H9 (cell line): ENCODE measurements at regions not wholly inside any gene's neighbourhood (a gene's known extent, or its start where the extent isn't known, plus 50 kb on each side); places are given as distances from the start of the nearest gene placed in this dataset.

Experiments
- DNase-seq: peaks from one replicate; pipeline ENCODE4 v3.0.0-alpha.2; 2017
- H2AFZ ChIP-seq: one replicate; pipeline ENCODE4 v1.6.1; 2013; ENCODE audit warnings: mild to moderate bottlenecking, low read length, control low read depth, moderate library complexity
- H2AK5ac ChIP-seq: 2 replicates; pipeline ENCODE4 v1.6.1; 2013; ENCODE audit warnings: low read length, control low read depth, mixed read lengths; ENCODE audit not compliant: insufficient read length
- H2BK120ac ChIP-seq: one replicate; pipeline ENCODE4 v1.6.1; 2013; ENCODE audit warnings: low read depth, mild to moderate bottlenecking, low read length, control low read depth, inconsistent platforms; ENCODE audit not compliant: poor library complexity, severe bottlenecking
- H2BK12ac ChIP-seq: 2 replicates; pipeline ENCODE4 v1.6.1; 2013; ENCODE audit warnings: low read length, control low read depth, mixed read lengths, low read depth; ENCODE audit not compliant: insufficient read length
- H2BK15ac ChIP-seq: 2 replicates; pipeline ENCODE4 v1.6.1; 2013; ENCODE audit warnings: low read depth, low read length, control low read depth
- H2BK20ac ChIP-seq: one replicate; pipeline ENCODE4 v1.6.1; 2013; ENCODE audit warnings: low read depth, mild to moderate bottlenecking, low read length, control low read depth, inconsistent platforms; ENCODE audit not compliant: poor library complexity, severe bottlenecking
- H2BK5ac ChIP-seq: 2 replicates; pipeline ENCODE4 v1.6.1; 2013; ENCODE audit warnings: low read length, control low read depth, mixed read lengths; ENCODE audit not compliant: insufficient read length
- H3K14ac ChIP-seq: 2 replicates; pipeline ENCODE4 v1.6.1; 2013; ENCODE audit warnings: low read length, control low read depth; ENCODE audit not compliant: insufficient read depth
- H3K18ac ChIP-seq: 2 replicates; pipeline ENCODE4 v1.6.1; 2013; ENCODE audit warnings: low read depth, mild to moderate bottlenecking, mixed read lengths, low read length, control low read depth; ENCODE audit not compliant: insufficient read length
- H3K23ac ChIP-seq: 2 replicates; pipeline ENCODE4 v1.6.1; 2013; ENCODE audit warnings: low read length, control low read depth, mixed read lengths, low read depth; ENCODE audit not compliant: insufficient read length
- H3K23me2 ChIP-seq: 2 replicates; pipeline ENCODE4 v1.6.1; 2013; ENCODE audit warnings: low read depth, mild to moderate bottlenecking, mixed read lengths, low read length, control low read depth; ENCODE audit not compliant: insufficient read length, poor library complexity, severe bottlenecking
- H3K27ac ChIP-seq: 2 replicates; pipeline ENCODE4 v1.5.1; 2013; ENCODE audit warnings: low read length, control low read depth, mixed read lengths, low read depth; ENCODE audit not compliant: insufficient read length
- H3K27me3 ChIP-seq: 2 replicates; pipeline ENCODE4 v1.6.1; 2013; ENCODE audit warnings: low read length, control low read depth, inconsistent platforms; ENCODE audit not compliant: insufficient read depth
- H3K4ac ChIP-seq: 2 replicates; pipeline ENCODE4 v1.6.1; 2013; ENCODE audit warnings: low read depth, mild to moderate bottlenecking, control low read depth, inconsistent platforms, low read length, moderate library complexity
- H3K4me1 ChIP-seq: 2 replicates; pipeline ENCODE4 v1.6.1; 2013; ENCODE audit warnings: low read length, control low read depth, inconsistent platforms; ENCODE audit not compliant: insufficient read depth
- H3K4me2 ChIP-seq: 2 replicates; pipeline ENCODE4 v1.6.1; 2013; ENCODE audit warnings: low read length, control low read depth, mixed read lengths; ENCODE audit not compliant: insufficient read length, insufficient read depth
- H3K56ac ChIP-seq: 2 replicates; pipeline ENCODE4 v1.6.1; 2013; ENCODE audit warnings: low read depth, mild to moderate bottlenecking, mixed read lengths, low read length, control low read depth; ENCODE audit not compliant: insufficient read length
- H3K79me1 ChIP-seq: 2 replicates; pipeline ENCODE4 v1.6.1; 2013; ENCODE audit warnings: low read depth, mild to moderate bottlenecking, moderate library complexity, low read length, control low read depth, inconsistent platforms; ENCODE audit not compliant: insufficient read depth, poor library complexity, severe bottlenecking
- H3K79me2 ChIP-seq: 2 replicates; pipeline ENCODE4 v1.6.1; 2013; ENCODE audit warnings: low read length, control low read depth, inconsistent platforms; ENCODE audit not compliant: insufficient read depth
- H3K9ac ChIP-seq: 2 replicates; pipeline ENCODE4 v1.6.1; 2013; ENCODE audit warnings: low read length, control low read depth, mixed read lengths; ENCODE audit not compliant: insufficient read length; ENCODE audit errors: extremely low read depth
- H3K9me3 ChIP-seq: one replicate; pipeline ENCODE4 v1.6.1; 2013; ENCODE audit warnings: low read depth, low read length, inconsistent platforms; ENCODE audit not compliant: control insufficient read depth
- H3T11ph ChIP-seq: one replicate; pipeline ENCODE4 v1.6.1; 2013; ENCODE audit warnings: mild to moderate bottlenecking, low read length, control low read depth, inconsistent platforms
- H4K20me1 ChIP-seq: one replicate; pipeline ENCODE4 v1.6.1; 2013; ENCODE audit not compliant: control insufficient read depth, insufficient read length, insufficient read depth
- H4K5ac ChIP-seq: 2 replicates; pipeline ENCODE4 v1.6.1; 2013; ENCODE audit warnings: low read depth, mild to moderate bottlenecking, mixed read lengths, low read length, control low read depth; ENCODE audit not compliant: insufficient read length
- H4K8ac ChIP-seq: replicated peaks from 2 replicates; pipeline ENCODE4 v1.6.1; 2013; ENCODE audit warnings: low read length, control low read depth, mixed read lengths, low read depth; ENCODE audit not compliant: insufficient read length
- H4K91ac ChIP-seq: 2 replicates; pipeline ENCODE4 v1.6.1; 2013; ENCODE audit warnings: low read depth, mild to moderate bottlenecking, moderate library complexity, mixed read lengths, low read length, control low read depth; ENCODE audit not compliant: insufficient read length
- H3K27ac Mint-ChIP-seq, 3 experiments: 2 replicates in 2 of 3; 3 replicates in 1 of 3; pipeline ENCODE4 v1.8.0; 2020 to 2021; ENCODE audit warnings: mixed read lengths in 3 of 3, mild to moderate bottlenecking in 1 of 3, moderate library complexity in 1 of 3
- H3K27me3 Mint-ChIP-seq: 2 replicates; pipeline ENCODE4 v1.8.0; 2021; ENCODE audit warnings: low read depth, mild to moderate bottlenecking, moderate library complexity, mixed read lengths
- H3K36me3 Mint-ChIP-seq, 3 experiments: 2 replicates in 2 of 3; 3 replicates in 1 of 3; pipeline ENCODE4 v1.8.0; 2020 to 2021; ENCODE audit warnings: low read depth in 3 of 3, mixed read lengths in 3 of 3; ENCODE audit not compliant: insufficient read depth in 1 of 3
- H3K4me1 Mint-ChIP-seq, 2 experiments: 2 replicates each; pipeline ENCODE4 v1.8.0; 2020; ENCODE audit warnings: mixed read lengths in 2 of 2
- H3K4me3 Mint-ChIP-seq, 2 experiments: 2 replicates in 1 of 2; 3 replicates in 1 of 2; pipeline ENCODE4 v1.8.0; 2020 to 2021; ENCODE audit warnings: mild to moderate bottlenecking in 2 of 2, mixed read lengths in 2 of 2, moderate library complexity in 1 of 2
- H3K9me3 Mint-ChIP-seq, 2 experiments: 2 replicates in 1 of 2; 3 replicates in 1 of 2; pipeline ENCODE4 v1.8.0; 2020; ENCODE audit warnings: mild to moderate bottlenecking in 2 of 2, mixed read lengths in 2 of 2, moderate library complexity in 1 of 2
- CTCF ChIP-seq: fragments of 200-600 bp; sonication (generic); conservative IDR thresholded peaks from 3 replicates; pipeline ENCODE4 v1.8.0; 2021; ENCODE audit warnings: antibody characterized with exemption, mild to moderate bottlenecking
- WGBS: extraction: QIAGEN DNeasy Blood & Tissue Kit; methylation state at CpG from one replicate; pipeline ENCODE4 v1.1.7; 2013; ENCODE audit warnings: missing lambda C conversion rate, low lambda C conversion rate, mixed read lengths; ENCODE audit not compliant: insufficient read length; ENCODE audit errors: extremely low coverage; 5-methylcytosine and 5-hydroxymethylcytosine counted together

GRCh38 chr18:75723521-75724340 lies 296.2 kb upstream of the SMIM21 start:
- Histone ChIP-seq H2BK5ac (no peak overlapping the region), H3K23me2 (no peaks in the 10 kb centered on the region), H3K9ac (no peak overlapping the region), H3K27me3 (no peaks in the 10 kb centered on the region), H4K20me1 (no peaks in the 10 kb centered on the region), H4K8ac (no peak overlapping the region), H3K23ac (no peak overlapping the region), H2AK5ac (no peak overlapping the region), H3K79me2 (no peaks in the 10 kb centered on the region), H3K27ac (no peak overlapping the region), H3K4ac (no peak overlapping the region), H2BK15ac (no peak overlapping the region), H2AFZ (no peak overlapping the region), H4K5ac (no peak overlapping the region), H3K79me1 (no peaks in the 10 kb centered on the region), H3K4me2 (no peak overlapping the region), H2BK120ac (no peak overlapping the region), H3K4me1 (no peaks in the 10 kb centered on the region), H2BK12ac (no peak overlapping the region), H3T11ph (no peak overlapping the region), H4K91ac (no peak overlapping the region), H2BK20ac (no peak overlapping the region), H3K14ac (no peak overlapping the region), H3K9me3 (no peaks in the 10 kb centered on the region), H3K56ac (no peak overlapping the region), H3K18ac (no peak overlapping the region)
- Mint-ChIP-seq H3K27ac (no peak overlapping the region), H3K36me3 (peaks cover 0 to 2% (median 0%) of the 10 kb centered on the region in 3 experiments; a peak in 2 of 7 replicates), H3K9me3 (peaks cover 3 to 5% of the 10 kb centered on the region in 2 experiments; a peak in 2 of 5 replicates), H3K27me3 (no peaks in the 10 kb centered on the region; the same call in 1 of the 2 replicates), H3K4me1 (0 out of 4 replicates have a peak, but pooled peaks cover 0 to 3% of the 10 kb centered on the region in 2 experiments), H3K4me3 (no peak overlapping the region)
- DNase-seq: no peak
- WGBS: no CpG with 5 or more reads among the region's 10 CpGs
- TF ChIP-seq CTCF: no peak
